NCI-H2081 treated with DMSO at 0.1 percent for 48 hours (cell line): ENCODE measurements at regions not wholly inside any gene's neighbourhood (a gene's known extent, or its start where the extent isn't known, plus 50 kb on each side); places are given as distances from the start of the nearest gene placed in this dataset.

ENCODE experiments used
- DNase-seq: peaks from one replicate; lab custom pipeline; 2025; lab: John Stamatoyannopoulos, UW

- peak; percentile 26 for DNase-seq
Observed at GRCh38 chr6:163916315-163917081, 502.0 kb downstream of the QKI start.

DNA sequence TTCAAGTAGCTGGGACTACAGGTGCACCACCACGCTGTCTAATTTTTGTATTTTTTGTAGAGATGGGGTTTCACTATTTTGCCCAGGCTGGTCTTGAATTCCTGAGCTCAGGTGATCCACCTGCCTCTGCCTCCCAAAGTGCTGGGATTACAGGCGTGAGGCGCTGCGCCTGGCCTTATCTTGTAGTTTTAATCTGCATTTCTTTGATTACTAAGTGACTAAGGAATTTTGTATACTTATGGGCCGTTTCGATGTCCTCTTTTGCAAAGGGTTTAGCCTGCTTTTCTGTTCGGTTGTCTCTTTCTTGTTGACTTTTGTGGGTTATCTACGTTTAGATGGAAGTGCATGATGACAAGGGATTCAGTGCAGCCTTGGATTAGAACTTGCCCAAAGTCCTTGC, 500.6 kb downstream of the QKI start:
- DNase-seq: no peak

DNA sequence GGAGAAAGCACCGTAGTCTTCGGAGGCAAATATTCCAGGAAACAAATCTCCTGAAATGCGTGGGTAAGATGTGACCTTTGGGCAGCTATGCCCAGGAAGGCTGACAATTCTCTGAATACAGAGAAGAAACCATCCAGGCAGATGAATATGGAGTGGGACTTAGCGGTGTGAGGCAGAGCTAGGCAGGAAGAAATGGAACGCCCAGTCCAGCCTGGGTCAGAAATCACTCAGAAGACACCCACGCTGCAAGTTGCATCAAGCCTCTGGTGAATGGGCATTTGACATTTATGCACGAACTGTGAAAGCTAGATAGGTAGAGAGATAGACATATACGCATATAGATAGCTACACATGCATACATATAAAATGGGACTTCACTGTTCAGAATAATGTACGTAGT, 498.5 kb downstream of the QKI start:
- DNase-seq: no peak

GRCh38 chr6:163906006-163906710, 491.6 kb downstream of the QKI start:
- no peak for DNase-seq

DNA sequence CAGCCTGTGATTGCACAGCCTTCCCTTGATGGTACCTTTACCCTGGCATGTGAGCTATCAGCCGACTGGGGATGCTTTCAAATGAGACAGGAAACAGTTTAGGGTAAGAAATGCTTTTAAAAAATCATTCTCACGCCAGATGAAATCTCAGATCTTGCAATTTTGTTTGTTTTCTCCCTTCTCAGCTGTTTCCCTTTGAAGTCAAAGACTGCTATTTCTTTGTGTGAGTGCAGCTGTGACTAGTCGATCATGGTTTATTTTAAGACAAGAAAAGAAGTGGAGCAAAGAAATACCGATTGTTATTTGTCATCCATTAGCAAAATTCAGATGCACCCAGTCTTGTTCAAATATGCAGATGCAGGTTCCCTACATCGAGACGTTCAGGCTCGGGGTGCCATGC, 489.7 kb downstream of the QKI start:
- no peak for DNase-seq

- no peak for DNase-seq
Observed at GRCh38 chr6:163903541-163903940, 489.0 kb downstream of the QKI start.

DNA sequence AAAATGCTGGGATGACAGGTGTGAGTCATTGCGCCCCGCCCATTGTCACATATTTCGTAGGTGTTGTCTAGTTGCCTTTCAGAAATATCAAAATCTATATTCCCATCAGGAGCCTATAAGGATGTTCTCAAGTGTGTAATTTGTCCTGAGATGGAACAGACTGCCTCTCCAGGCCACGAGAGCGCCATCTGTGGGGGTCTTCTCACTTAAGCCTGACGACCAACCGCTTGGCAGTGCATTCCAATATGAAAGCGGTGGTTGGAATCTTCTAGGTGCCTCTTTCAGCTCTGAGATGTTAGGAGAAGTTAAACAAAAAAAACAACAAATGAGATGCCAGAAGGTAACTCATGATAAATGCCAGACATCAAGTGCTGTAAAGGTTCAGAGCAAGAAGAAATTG, 488.5 kb downstream of the QKI start:
- DNase-seq: no peak

DNA sequence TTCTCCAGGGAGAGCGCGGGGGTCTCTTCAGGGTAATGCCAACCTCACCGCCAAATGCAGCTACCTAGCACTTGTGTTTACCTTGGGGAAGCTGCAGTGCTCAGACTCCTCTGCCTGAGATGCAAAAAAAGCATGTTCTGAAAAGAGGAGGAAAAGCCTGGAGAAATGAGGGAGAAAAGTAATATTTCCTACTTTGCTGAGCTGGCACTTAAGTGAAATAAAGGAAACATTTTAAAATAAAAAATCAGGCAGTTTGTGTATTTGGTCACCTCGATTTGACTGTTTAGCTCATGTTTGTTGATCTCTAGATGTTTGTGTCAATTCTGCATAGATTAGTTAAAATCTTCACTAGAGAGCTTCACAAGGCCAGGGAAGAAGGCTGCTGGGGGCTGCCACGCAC, 487.2 kb downstream of the QKI start:
- DNase-seq: no peak

DNA sequence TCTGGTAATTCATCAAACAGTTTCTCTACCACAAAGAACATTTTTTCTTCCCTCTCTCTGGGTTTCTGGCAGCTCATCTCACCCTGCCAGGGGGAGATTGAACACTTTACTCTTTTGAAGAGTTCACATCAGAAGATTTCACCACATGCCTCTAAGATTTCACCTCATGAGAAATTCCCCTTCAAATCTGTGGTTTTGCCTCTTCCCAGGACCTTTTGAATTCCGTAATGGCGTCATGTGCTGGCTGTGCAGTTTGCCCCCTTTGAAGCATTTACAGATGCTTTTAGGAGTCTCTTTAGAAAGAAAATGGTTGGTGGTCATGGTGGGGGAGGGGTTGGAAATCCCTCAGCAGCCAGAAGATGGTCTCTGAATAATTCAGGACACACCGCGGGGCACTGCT, 486.1 kb downstream of the QKI start:
- DNase-seq: no peak

GRCh38 chr6:163897669-163898068, 483.2 kb downstream of the QKI start:
- DNase-seq: no peak

DNA sequence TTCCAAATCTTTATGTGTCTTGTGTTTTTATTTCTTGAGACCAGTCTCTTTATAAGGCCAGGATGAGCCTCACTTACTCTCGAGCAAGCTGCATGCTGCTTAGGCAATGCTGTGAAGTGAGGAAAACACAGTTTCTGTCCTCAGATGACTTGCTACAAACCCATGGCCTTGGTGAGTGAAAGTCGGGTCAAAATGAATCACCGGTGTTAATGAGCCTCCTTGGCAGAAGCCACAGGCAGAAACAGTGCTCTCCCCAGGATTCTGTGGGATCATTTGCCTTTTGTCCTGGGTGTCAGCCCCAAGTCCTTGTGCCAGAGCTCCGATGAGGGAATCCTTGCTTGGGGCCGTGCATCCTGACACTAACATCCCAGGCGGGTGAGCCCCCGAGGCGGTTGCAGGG, 482.5 kb downstream of the QKI start:
- no peak for DNase-seq

DNA sequence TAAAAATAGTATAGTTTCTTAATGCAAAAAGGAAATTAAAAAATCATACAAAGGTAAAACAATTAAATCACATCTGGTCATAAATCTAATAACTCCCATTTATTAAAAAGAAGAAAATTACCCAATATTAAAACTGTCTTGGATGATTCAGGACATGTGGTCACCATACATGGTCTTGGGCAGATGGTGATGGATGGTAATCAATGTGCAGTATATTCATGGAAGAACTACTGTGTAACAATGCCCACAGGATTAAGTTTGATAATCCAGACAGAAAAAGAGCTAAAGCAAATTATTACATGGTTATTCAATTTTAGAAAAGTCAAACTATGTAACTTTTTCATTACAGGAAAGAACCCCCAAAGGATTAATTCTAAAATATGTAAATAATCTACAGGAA, 480.6 kb downstream of the QKI start:
- DNase-seq: no peak

DNA sequence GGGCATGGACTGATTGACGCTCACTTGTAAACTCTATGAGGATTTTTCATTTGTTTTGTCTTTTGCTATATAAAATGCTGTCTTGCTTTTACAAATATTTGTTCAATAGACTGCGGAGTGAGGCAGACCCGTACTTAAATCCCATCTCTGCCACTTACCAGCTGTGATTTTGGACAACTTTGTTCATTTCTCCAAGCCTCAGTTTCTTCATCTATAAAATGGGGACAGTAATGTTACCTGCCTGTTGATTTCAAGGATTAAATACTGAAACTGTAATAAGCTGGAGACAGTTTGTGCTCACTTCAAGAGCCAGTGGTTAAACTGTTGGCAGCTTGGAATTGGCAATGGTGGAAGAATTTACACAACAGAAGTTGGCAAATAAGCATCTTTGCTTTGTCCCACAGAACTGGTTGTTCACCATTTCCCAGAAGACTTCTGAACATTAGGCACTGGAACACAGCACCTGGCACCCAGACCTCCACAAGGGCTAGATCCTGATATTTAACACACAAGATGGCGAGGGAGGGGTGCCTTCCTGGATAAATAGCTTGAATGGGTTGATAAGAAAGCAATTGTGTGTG, 479.2 kb downstream of the QKI start:
- no peak for DNase-seq

DNA sequence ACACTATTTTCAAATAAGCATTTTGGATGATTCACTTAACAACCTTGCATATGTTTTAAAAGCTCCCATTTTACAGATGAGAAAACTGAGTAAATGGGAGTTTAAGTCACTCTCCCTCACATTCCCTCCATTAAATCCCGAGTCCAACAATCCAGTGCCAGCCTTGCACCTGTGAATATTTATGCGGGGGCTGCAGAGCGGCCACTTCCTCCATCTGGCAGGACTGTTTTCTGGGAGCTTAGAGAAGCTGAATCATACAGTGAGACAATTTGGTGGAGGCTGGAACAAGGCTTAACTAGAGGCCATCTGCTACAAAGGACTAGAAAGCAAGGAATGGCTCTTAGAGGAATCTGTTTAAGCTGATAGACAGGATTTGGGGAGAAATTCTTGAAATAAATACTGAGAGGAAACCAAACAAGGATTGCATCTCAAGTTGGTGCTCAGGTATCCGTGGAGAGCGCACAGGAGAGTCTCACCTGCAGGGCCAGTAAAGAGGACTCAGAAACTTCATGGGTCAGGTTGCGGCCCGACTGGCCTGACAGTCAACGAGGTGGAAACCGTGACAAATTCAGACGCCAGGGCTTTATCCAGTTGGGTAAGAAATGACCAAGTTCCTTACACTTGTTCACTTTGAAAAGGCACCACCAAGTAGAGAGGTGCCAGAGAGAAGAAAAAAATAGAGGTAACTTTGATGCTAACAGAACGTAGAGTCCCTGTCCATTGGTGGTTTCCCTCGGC, 478.5 kb downstream of the QKI start:
- no peak for DNase-seq

DNA sequence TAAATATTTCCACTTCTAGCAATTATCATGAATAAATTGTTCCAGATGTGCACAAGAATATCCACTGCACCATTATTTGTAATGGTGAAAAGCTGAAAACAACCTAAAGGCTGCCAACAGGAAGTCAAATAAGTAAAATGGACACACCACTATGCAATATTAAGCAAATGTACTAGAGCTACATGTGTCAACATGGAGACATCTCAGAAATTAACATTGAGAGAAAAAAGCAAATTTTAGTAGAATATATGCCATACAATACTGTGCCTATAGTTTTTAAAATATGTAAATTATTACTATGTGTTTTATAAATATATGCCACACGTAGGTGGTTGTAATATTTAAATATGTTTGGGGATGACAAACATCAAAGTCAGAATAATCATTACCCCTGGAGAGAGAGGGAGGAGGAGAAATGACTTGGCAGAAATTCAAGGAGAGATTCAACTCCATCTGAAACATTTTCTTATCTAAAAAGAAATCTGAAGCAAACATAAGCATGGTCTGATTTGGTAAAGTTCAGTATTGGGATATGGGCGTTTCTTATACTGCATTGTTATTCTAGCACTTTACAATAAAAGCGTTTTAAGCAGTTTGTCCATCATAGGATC, 475.5 kb downstream of the QKI start:
- DNase-seq: no peak

- no peak for DNase-seq
Observed at GRCh38 chr6:163888030-163888819, 473.7 kb downstream of the QKI start.

GRCh38 chr6:163886428-163886827, 471.9 kb downstream of the QKI start:
- no peak for DNase-seq

DNA sequence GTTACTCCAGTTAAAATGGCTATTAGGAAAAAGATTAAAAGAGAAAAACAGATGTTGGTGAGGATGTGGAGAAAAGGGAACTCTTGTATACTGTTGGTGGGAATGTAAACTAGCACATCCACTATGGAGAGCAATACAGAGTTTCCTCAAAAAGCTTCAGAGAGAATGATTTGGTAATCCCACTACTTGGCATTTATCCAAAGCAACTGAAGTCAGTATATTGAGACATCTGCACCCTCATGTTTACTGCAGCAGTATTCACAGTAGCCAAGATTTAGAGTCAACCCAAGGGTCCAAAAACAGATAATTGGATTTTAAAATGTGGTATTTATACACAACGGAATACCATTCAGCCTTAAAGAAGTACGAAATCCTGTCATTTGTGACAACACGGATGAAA, 469.5 kb downstream of the QKI start:
- DNase-seq: no peak

DNA sequence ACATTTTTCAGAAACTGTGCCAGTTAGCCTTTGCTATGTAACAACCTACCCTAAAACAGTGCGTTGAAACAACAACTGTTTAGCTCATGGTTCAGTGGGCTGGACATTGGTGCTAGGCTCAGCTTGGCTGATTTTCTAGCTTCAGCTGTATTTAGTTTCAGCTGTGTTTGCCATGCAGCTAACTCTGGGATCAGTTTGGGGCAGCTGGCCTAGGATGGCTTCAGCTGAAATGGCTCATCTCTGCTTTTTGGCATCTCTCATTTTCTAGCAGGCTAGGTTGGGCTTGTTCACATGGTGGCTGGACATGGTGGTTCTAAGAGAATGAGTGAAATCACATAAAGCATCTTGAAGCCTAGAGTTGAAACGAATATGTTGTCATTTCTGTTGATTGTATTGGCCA, 464.2 kb downstream of the QKI start:
- no peak for DNase-seq

DNA sequence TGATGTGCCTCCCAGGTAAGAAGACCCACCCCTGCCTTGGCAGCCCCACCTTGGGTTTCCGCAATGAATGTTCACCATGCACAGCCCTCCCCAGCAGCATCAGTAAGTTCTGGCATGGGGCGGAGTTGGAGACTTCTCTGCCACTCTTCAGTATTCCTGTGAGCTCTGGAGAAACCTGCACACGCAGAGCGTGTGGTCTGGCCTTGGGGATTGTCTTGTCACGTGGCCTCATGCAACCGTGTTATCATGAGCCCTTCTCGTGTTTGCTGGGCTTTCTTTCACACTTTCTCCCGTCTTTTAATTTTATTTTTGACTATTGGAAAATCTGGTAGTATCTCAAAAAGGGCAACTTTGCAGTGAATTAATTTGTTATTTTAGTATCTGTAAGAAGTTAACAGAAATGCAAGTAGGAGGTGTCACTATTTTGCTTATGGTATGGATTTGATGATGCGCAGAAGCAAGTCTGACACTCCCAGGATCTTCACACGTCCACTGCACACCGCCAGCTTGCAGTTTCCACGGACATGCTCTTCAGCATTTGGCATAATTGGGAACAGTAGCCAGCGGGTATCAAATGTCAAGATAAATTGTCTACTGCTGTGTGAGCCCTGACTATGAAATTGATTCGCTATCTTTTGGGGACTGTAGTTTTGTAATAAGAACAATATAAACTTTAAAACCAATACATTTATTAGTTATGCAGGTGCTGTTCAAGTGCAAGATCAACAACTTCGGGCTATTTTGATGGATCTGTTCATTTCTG, 463.5 kb downstream of the QKI start:
- DNase-seq: no peak

DNA sequence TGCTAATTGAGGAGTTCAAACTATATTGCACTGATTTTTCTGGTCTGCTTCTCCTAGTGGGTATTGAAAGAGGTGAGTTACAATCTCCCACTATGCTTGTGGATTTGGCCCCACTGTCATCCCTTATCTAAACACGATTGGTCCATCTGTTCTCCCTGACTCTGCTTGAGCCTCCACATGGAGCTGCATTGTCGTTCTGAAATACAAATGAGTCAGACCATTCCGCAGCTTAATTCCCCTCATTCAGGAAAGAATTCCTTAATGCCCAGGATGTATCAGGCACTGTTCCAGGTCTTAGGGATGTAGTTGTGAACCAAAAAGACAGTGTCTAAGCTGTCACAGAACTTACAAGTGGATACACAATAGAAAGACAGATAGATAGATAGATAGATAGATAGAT, 461.9 kb downstream of the QKI start:
- no peak for DNase-seq
